ENCODE measurements at regions not wholly inside any gene's neighbourhood (a gene's known extent, or its start where the extent isn't known, plus 50 kb on each side); places are given as distances from the start of the nearest gene placed in this dataset.

DNA sequence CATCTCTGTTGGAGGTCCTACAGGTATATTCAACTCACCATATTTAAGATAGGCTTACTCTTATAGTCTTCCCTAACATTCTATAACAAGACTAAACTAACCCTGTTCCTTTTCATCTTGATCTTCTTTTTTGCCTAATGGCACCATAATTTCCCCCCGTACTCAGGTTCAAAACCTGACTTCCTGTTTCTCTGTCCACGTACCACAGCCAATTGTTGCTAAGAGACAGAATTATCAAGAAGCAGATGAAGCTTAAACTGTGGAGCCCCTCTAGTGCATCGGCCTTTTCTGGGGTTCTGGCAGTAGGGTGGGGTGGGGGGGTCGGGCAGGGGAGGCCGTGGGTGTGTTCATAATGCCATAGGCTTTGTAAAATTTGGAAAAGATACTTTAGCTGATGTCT lies 109.2 kb downstream of the EVX1 start:
- H3K4me3 ChIP-seq = no peak overlapping the region
- TF ChIP-seq, protein P1, sequence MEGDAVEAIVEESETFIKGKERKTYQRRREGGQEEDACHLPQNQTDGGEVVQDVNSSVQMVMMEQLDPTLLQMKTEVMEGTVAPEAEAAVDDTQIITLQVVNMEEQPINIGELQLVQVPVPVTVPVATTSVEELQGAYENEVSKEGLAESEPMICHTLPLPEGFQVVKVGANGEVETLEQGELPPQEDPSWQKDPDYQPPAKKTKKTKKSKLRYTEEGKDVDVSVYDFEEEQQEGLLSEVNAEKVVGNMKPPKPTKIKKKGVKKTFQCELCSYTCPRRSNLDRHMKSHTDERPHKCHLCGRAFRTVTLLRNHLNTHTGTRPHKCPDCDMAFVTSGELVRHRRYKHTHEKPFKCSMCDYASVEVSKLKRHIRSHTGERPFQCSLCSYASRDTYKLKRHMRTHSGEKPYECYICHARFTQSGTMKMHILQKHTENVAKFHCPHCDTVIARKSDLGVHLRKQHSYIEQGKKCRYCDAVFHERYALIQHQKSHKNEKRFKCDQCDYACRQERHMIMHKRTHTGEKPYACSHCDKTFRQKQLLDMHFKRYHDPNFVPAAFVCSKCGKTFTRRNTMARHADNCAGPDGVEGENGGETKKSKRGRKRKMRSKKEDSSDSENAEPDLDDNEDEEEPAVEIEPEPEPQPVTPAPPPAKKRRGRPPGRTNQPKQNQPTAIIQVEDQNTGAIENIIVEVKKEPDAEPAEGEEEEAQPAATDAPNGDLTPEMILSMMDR (IDR thresholded peaks at IDR 0.05; ENCODE audit: control extremely low read depth, extremely low read depth) = no peak
- H3K27me3 ChIP-seq (ENCODE audit: control insufficient read depth in 3 of 3, insufficient read depth in 3 of 3, low read length in 2 of 3) = peaks cover 0 to 4% (median 0%) of the 10 kb centered on the region in 3 donors
- DNase-seq (no peak), ATAC-seq (ENCODE audit: insufficient read depth, low FRiP score) (no peak)
- H3K27ac ChIP-seq (ENCODE audit: low read depth in 1 of 2, low read length in 1 of 2) = no peak overlapping the region
- no peaks in the 10 kb centered on the region for H3K36me3 ChIP-seq (ENCODE audit: control insufficient read depth in 4 of 4, insufficient read depth in 4 of 4, low read length in 4 of 4)
- no peaks in the 10 kb centered on the region for H3K9me3 ChIP-seq (ENCODE audit: control insufficient read depth in 4 of 4, insufficient read depth in 3 of 4, low read length in 3 of 4)
- peaks cover 0 to 9% (median 2%) of the 10 kb centered on the region in 5 donors for H3K4me1 ChIP-seq (ENCODE audit: control insufficient read depth in 5 of 5, insufficient read depth in 5 of 5, low read length in 5 of 5)
- 62 to 71% methylated on average over 5 of the region's 5 CpGs for WGBS, 2 donors
- H3K9ac ChIP-seq (ENCODE audit: insufficient read depth in 1 of 2, low read length in 2 of 2) = no peak overlapping the region

- peak; percentile 30 for ATAC-seq (ENCODE audit: insufficient read depth, low FRiP score)
- Histone ChIP-seq H3K27me3 (ENCODE audit: control insufficient read depth in 3 of 3, insufficient read depth in 3 of 3, low read length in 2 of 3) (peaks cover 0 to 4% (median 0%) of the 10 kb centered on the region in 3 donors), H3K36me3 (ENCODE audit: control insufficient read depth in 4 of 4, insufficient read depth in 4 of 4, low read length in 4 of 4) (no peaks in the 10 kb centered on the region), H3K27ac (ENCODE audit: low read depth in 1 of 2, low read length in 1 of 2) (no peak overlapping the region), H3K4me3 (no peak overlapping the region), H3K4me1 (ENCODE audit: control insufficient read depth in 5 of 5, insufficient read depth in 5 of 5, low read length in 5 of 5) (peaks cover 0 to 5% (median 0%) of the 10 kb centered on the region in 5 donors), H3K9me3 (ENCODE audit: control insufficient read depth in 4 of 4, insufficient read depth in 3 of 4, low read length in 3 of 4) (no peaks in the 10 kb centered on the region), H3K9ac (ENCODE audit: insufficient read depth in 1 of 2, low read length in 2 of 2) (no peak overlapping the region)
- WGBS, 2 donors = 84 to 89% methylated on average over 9 of the region's 9 CpGs
- TF ChIP-seq, protein P1 (IDR thresholded peaks at IDR 0.05; ENCODE audit: control extremely low read depth, extremely low read depth) = no peak
- no peak for DNase-seq
Observed at GRCh38 chr7:27359181-27360125, 116.9 kb downstream of the EVX1 start.

DNA sequence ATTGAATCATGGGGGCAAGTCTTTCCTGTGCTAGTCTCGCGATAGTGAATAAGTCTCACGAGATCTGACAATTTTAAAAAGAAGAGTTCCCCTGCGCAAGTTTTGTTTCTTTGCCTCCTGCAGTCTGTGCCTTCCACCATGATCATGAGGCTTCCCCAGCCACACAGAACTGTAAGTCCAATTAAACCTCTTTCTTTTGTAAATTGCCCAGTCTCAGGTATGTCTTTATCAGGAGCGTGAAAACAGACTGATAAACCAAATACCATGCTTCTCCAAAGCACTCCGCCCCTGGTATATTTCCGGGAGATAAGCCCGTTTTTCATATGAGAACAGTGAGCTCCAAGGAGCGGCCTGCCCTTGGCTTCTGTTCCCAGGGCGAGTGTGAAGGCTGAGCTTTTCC lies 118.9 kb downstream of the EVX1 start:
- WGBS, 2 donors = 87 to 90% methylated on average over 10 of the region's 10 CpGs
- no peak for DNase-seq

More for the DNA sequence above, 118.9 kb downstream of the EVX1 start:
- H3K4me1 ChIP-seq (ENCODE audit: control insufficient read depth in 5 of 5, insufficient read depth in 5 of 5, low read length in 5 of 5) = peaks cover 0 to 10% (median 0%) of the 10 kb centered on the region in 5 donors
- no peaks in the 10 kb centered on the region for H3K36me3 ChIP-seq (ENCODE audit: control insufficient read depth in 4 of 4, insufficient read depth in 4 of 4, low read length in 4 of 4)
- ATAC-seq (ENCODE audit: insufficient read depth, low FRiP score) = no peak
- H3K9me3 ChIP-seq (ENCODE audit: control insufficient read depth in 4 of 4, insufficient read depth in 3 of 4, low read length in 3 of 4) = no peaks in the 10 kb centered on the region
- TF ChIP-seq, protein P1 (IDR thresholded peaks at IDR 0.05; ENCODE audit: control extremely low read depth, extremely low read depth) = no peak
- H3K4me3 ChIP-seq = no peak overlapping the region
- no peak overlapping the region for H3K9ac ChIP-seq (ENCODE audit: insufficient read depth in 1 of 2, low read length in 2 of 2)
- H3K27ac ChIP-seq (ENCODE audit: low read depth in 1 of 2, low read length in 1 of 2) = no peak overlapping the region
- no peaks in the 10 kb centered on the region for H3K27me3 ChIP-seq (ENCODE audit: control insufficient read depth in 3 of 3, insufficient read depth in 3 of 3, low read length in 2 of 3)

Measured in lung (tissue), 11 donors.